GM10266 (cell line): ENCODE measurements at regions not wholly inside any gene's neighbourhood (a gene's known extent, or its start where the extent isn't known, plus 50 kb on each side); places are given as distances from the start of the nearest gene placed in this dataset.

Experiments used
- DNase-seq: peaks from one replicate; pipeline ENCODE4 v3.0.0; 2012; ENCODE audit errors: extremely low spot score
- TF ChIP-seq, protein P1 (sequence below): IDR thresholded peaks from 2 replicates; pipeline ENCODE4 v1.5.1; 2012; ENCODE audit warnings: mild to moderate bottlenecking, low read depth; ENCODE audit not compliant: control insufficient read depth, insufficient read depth; ENCODE audit errors: missing control alignments

DNA sequence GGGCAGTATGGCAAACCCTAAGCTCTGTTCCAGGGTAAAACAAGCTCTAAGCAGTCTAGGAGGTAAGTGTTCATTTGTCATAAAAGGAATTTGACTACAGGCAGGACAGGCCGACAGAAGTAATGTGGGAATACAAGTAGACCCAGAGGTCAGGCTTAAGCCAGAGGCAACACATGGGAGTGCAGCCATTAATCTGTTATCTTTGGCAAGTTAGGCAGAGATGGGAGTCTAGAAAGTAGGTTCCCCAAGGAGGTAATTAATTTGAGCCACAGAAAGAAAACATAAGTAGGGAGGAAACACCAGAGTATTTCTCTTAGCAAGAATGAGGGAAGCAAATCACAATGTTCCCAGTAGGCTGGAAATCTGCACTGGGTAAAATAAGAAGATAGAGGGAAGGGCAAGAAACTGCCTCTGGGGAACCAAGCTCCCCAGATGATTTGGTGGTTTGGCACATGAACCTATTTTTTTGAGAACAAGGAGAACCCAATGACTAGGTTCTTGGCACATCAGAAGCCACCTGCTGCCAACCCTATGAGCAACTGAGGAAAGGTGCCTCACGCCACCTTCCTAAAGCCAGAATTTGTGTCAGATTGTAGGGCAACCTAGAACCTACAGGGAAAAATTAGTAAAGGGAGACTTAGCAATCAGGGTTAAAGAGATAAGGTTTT, 636.4 kb upstream of the PLXNA2 start:
- DNase-seq = no peak
- TF ChIP-seq, protein P1, sequence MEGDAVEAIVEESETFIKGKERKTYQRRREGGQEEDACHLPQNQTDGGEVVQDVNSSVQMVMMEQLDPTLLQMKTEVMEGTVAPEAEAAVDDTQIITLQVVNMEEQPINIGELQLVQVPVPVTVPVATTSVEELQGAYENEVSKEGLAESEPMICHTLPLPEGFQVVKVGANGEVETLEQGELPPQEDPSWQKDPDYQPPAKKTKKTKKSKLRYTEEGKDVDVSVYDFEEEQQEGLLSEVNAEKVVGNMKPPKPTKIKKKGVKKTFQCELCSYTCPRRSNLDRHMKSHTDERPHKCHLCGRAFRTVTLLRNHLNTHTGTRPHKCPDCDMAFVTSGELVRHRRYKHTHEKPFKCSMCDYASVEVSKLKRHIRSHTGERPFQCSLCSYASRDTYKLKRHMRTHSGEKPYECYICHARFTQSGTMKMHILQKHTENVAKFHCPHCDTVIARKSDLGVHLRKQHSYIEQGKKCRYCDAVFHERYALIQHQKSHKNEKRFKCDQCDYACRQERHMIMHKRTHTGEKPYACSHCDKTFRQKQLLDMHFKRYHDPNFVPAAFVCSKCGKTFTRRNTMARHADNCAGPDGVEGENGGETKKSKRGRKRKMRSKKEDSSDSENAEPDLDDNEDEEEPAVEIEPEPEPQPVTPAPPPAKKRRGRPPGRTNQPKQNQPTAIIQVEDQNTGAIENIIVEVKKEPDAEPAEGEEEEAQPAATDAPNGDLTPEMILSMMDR = no peak

DNA sequence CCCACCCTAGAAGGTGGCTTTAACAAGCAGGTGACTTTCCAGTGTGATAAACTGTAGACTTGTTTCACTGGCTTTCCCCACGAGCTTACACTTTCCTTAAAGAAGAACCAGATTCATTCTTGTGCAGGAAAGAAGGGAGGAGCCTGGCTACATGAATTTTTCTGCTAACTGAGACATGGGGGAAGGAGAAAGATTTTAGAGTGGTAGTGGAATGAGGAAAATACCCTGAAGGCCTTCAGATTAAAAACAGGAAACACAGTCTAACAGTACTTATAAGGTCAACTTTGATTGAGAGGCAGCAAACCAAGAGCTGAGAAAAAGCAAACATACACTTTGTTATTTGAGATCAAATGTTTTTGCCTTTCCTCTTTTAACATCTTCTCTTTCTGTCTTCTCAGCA, 640.9 kb upstream of the PLXNA2 start:
- DNase-seq = no peak
- TF ChIP-seq, protein P1 = no peak

DNA sequence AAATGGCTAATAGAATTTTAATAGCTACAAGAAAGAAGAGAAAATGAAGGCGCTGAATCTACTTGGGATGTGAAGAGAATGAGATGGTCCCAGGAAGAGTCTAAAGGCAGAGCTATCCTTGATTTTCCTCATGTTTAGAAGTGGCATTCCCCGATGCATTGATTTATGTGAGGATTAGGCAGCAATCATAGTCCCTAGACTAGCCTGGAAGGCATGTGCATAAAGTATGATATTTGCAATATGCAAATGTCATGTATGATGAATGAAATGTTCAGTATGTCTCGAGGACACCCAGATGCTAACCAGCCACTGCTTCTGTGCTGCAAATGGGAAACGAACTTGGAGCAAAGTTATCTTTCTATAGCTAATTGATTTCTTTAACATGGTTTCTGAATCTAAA, 641.5 kb upstream of the PLXNA2 start:
- no peak for DNase-seq
- TF ChIP-seq, protein P1 = no peak

DNA sequence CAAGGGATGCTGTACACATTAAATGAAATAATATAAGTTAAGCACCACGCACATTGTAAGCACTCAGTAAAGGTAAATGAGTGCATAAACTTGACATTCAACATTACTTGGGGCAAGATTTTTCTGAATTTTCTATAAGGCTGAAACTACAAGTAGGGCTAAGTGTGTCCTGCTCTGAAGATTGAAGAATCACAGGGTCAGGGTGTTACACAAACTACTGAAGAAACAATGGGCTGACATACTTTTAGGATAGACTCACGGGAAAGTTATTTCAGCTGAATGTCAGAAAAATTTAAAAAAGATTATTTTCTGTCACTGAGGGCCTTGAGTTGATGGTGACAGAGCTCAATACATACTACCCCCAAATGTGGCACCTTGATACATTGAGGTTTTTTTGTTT, 644.2 kb upstream of the PLXNA2 start:
- DNase-seq = no peak
- TF ChIP-seq, protein P1 = no peak

DNA sequence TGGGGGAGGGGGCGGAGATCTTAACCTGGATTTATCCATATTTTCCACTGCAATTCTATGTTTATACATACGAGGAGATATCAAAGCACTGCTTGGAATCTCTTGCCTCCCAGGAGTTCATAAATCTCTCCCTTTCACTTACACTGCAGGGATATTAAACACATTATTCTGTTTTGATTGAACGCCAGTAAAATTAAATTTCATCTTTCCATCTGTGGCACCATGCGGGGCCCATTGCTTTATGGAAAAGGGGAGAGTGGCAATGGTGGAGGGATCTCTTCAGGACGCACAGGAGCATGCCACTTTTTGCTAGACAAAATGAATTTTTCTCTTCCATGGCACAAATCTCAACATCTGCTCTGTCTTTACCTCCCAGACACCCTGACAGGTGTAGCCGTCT, 648.0 kb upstream of the PLXNA2 start:
- DNase-seq = no peak

DNA sequence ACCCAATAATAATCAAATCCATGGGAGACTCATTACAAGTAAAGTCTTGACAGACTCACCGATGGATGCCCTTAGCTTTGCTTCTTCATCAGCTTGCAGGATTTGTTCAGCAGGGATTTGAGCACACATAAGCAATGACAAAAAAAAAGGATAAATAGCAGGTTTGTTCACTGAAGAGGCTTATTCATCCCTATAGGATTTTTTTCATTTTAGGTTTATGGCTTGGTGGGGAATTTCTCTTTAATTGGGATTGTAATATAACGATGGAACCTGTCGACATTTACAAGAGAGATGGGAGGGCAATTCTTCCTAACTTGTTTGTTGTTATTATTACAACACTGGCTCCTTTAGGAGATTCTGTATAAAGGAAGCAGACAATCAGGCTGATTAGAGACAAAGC, 649.1 kb upstream of the PLXNA2 start:
- no peak for DNase-seq
- TF ChIP-seq, protein P1 = no peak

More for the DNA sequence above, 648.0 kb upstream of the PLXNA2 start:
- TF ChIP-seq, protein P1 = no peak

DNA sequence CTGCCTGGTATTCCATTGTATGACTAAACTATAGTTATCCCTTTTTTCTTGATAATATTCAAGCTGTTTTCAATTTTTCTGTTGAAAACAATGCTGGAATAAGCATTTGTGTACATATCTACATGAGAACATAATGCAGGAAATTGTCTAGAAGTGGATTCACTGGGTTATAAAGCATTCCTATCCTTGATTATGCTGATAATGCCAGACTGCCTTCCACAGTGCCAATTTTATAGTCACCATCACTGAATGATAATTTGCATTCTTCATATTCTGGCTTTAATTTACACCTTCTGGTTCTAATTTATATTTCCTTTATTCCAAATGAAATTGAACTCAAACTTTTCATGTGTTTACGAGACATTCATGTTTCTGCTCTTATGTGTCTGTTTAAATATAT, 651.0 kb upstream of the PLXNA2 start:
- DNase-seq = no peak
- TF ChIP-seq, protein P1 = no peak
